ENCODE measurements at regions not wholly inside any gene's neighbourhood (a gene's known extent, or its start where the extent isn't known, plus 50 kb on each side); places are given as distances from the start of the nearest gene placed in this dataset.

DNA sequence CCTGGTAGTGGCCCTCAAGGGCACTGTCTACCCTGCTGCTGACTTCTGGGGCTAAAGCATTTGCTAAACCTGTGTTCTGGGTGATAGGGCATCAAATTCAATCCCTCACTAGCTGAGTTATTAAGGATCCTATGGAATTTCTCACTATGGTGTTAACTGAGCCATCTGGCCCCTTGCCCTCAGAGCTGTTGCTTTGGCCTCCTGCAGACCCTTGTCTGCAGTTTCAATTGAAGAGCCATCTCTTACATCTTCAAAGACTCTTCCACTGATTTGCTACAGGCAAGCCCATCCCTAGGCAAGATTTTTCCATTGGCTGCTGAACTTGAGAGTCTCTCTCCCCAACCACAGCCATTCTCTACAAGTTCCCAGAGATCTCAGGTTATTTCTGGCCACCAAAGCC is 418.2 kb downstream of the ZNF608 start:
- TF ChIP-seq ZNF548 (tag by site-specific recombination; IDR thresholded peaks at IDR 0.05), result no peak
- TF ChIP-seq, protein P1, sequence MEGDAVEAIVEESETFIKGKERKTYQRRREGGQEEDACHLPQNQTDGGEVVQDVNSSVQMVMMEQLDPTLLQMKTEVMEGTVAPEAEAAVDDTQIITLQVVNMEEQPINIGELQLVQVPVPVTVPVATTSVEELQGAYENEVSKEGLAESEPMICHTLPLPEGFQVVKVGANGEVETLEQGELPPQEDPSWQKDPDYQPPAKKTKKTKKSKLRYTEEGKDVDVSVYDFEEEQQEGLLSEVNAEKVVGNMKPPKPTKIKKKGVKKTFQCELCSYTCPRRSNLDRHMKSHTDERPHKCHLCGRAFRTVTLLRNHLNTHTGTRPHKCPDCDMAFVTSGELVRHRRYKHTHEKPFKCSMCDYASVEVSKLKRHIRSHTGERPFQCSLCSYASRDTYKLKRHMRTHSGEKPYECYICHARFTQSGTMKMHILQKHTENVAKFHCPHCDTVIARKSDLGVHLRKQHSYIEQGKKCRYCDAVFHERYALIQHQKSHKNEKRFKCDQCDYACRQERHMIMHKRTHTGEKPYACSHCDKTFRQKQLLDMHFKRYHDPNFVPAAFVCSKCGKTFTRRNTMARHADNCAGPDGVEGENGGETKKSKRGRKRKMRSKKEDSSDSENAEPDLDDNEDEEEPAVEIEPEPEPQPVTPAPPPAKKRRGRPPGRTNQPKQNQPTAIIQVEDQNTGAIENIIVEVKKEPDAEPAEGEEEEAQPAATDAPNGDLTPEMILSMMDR (tag by site-specific recombination; IDR thresholded peaks at IDR 0.05), result no peak
- TF ChIP-seq, protein P2, sequence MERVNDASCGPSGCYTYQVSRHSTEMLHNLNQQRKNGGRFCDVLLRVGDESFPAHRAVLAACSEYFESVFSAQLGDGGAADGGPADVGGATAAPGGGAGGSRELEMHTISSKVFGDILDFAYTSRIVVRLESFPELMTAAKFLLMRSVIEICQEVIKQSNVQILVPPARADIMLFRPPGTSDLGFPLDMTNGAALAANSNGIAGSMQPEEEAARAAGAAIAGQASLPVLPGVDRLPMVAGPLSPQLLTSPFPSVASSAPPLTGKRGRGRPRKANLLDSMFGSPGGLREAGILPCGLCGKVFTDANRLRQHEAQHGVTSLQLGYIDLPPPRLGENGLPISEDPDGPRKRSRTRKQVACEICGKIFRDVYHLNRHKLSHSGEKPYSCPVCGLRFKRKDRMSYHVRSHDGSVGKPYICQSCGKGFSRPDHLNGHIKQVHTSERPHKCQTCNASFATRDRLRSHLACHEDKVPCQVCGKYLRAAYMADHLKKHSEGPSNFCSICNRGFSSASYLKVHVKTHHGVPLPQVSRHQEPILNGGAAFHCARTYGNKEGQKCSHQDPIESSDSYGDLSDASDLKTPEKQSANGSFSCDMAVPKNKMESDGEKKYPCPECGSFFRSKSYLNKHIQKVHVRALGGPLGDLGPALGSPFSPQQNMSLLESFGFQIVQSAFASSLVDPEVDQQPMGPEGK (tag by site-specific recombination; IDR thresholded peaks at IDR 0.05), result no peak
- TF ChIP-seq, protein P3, sequence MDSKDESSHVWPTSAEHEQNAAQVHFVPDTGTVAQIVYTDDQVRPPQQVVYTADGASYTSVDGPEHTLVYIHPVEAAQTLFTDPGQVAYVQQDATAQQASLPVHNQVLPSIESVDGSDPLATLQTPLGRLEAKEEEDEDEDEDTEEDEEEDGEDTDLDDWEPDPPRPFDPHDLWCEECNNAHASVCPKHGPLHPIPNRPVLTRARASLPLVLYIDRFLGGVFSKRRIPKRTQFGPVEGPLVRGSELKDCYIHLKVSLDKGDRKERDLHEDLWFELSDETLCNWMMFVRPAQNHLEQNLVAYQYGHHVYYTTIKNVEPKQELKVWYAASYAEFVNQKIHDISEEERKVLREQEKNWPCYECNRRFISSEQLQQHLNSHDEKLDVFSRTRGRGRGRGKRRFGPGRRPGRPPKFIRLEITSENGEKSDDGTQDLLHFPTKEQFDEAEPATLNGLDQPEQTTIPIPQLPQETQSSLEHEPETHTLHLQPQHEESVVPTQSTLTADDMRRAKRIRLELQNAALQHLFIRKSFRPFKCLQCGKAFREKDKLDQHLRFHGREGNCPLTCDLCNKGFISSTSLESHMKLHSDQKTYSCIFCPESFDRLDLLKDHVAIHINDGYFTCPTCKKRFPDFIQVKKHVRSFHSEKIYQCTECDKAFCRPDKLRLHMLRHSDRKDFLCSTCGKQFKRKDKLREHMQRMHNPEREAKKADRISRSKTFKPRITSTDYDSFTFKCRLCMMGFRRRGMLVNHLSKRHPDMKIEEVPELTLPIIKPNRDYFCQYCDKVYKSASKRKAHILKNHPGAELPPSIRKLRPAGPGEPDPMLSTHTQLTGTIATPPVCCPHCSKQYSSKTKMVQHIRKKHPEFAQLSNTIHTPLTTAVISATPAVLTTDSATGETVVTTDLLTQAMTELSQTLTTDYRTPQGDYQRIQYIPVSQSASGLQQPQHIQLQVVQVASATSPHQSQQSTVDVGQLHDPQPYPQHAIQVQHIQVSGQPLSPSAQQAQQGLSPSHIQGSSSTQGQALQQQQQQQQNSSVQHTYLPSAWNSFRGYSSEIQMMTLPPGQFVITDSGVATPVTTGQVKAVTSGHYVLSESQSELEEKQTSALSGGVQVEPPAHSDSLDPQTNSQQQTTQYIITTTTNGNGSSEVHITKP (tag by site-specific recombination; IDR thresholded peaks at IDR 0.05), result no peak
- TF ChIP-seq, protein P4, sequence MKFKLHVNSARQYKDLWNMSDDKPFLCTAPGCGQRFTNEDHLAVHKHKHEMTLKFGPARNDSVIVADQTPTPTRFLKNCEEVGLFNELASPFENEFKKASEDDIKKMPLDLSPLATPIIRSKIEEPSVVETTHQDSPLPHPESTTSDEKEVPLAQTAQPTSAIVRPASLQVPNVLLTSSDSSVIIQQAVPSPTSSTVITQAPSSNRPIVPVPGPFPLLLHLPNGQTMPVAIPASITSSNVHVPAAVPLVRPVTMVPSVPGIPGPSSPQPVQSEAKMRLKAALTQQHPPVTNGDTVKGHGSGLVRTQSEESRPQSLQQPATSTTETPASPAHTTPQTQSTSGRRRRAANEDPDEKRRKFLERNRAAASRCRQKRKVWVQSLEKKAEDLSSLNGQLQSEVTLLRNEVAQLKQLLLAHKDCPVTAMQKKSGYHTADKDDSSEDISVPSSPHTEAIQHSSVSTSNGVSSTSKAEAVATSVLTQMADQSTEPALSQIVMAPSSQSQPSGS (tag by site-specific recombination; IDR thresholded peaks at IDR 0.05; ENCODE audit: low read depth), result no peak
- no peak for TF ChIP-seq ZNF292 (tag by site-specific recombination; IDR thresholded peaks at IDR 0.05; ENCODE audit: borderline replicate concordance, low read depth)
- TF ChIP-seq RBAK (tag by site-specific recombination; IDR thresholded peaks at IDR 0.05), result no peak
- TF ChIP-seq ZNF549 (tag by site-specific recombination; IDR thresholded peaks at IDR 0.05), result no peak
- no peak for TF ChIP-seq BCL11A (tag by site-specific recombination; IDR thresholded peaks at IDR 0.05; ENCODE audit: low read depth)
- no peak for TF ChIP-seq ZNF791 (tag by site-specific recombination; IDR thresholded peaks at IDR 0.05)
- TF ChIP-seq ZFP37 (tag by site-specific recombination; IDR thresholded peaks at IDR 0.05), result no peak

All from HEK293 (cell line).